T-helper 17 cell (primary cell): ENCODE measurements at regions not wholly inside any gene's neighbourhood (a gene's known extent, or its start where the extent isn't known, plus 50 kb on each side); places are given as distances from the start of the nearest gene placed in this dataset.
"Not testable (repeated sequence)": the region's sequence is repeated elsewhere in the genome, so short reads cannot be mapped to it uniquely, and the experiment has no call there.

Experiments
- ATAC-seq: fragments of 150-1000 bp; cut with Tn5 transposase; 2 replicates; pipeline ENCODE4 v1.10.0; 2021; ENCODE audit warnings: mild to moderate bottlenecking, moderate library complexity
- DNase-seq, 3 donors: peaks; one replicate each; pipeline versions ENCODE4 v3.0.0 to v3.0.0-alpha.2; 2020 to 2021
- H3K9me3 ChIP-seq: one replicate; pipeline ENCODE4 v1.7.0; 2013; ENCODE audit warnings: low read length, mild to moderate bottlenecking; ENCODE audit not compliant: control insufficient read depth, poor library complexity, severe bottlenecking
- H3K27ac Mint-ChIP-seq: one replicate; pipeline ENCODE4 v1.8.0; 2022; ENCODE audit warnings: mild to moderate bottlenecking, moderate library complexity, mixed read lengths
- H3K27me3 Mint-ChIP-seq: one replicate; pipeline ENCODE4 v1.8.0; 2022; ENCODE audit warnings: mixed read lengths
- H3K36me3 Mint-ChIP-seq: one replicate; pipeline ENCODE4 v1.8.0; 2022; ENCODE audit warnings: low read depth, mixed read lengths
- H3K4me1 Mint-ChIP-seq: one replicate; pipeline ENCODE4 v1.8.0; 2022; ENCODE audit warnings: mild to moderate bottlenecking, mixed read lengths
- H3K4me3 Mint-ChIP-seq: one replicate; pipeline ENCODE4 v1.8.0; 2022; ENCODE audit warnings: mild to moderate bottlenecking, moderate library complexity, mixed read lengths

DNA sequence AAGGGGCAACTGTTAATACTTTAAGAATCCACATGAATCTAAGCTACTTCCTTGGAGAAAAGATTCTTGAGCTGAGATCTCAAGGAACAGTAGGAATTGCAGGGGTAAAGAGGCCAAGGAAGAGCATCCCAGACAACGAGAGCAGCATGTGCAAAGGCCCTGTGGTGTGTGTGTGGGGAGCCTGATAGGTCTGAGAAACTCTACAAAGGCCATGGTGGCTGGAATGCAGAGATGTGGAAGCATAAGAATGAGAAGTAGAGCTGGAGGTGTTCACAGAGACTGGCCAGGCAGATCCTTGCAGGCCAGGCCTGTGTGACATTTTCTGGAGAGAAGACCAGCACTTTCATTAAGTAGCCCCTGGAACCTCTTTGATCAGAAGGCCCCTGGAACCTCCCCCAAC, 105.8 kb upstream of the GRK3 start:
- not testable (repeated sequence) for H3K4me3 Mint-ChIP-seq, H3K27ac Mint-ChIP-seq
- peaks cover 14% of the 10 kb centered on the region for H3K36me3 Mint-ChIP-seq

DNA sequence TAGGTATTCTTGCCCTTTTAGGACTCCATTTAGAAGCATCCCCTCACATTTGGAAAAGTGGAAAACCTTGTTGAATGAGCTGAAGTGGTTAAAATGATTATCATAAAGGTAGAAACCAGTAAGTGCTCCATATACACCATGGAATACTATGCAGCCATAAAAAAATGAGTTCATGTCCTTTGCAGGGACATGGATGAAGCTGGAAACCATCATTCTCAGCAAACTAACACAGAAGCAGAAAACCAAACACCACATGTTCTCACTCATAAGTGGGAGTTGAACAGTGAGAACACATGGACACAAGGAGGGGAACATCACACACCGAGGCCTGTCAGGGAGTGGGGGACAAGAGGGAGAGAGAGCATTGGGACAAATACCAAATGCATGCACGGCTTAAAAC, 103.8 kb upstream of the GRK3 start:
- H3K4me3 Mint-ChIP-seq, H3K4me1 Mint-ChIP-seq, H3K27ac Mint-ChIP-seq, H3K27me3 Mint-ChIP-seq, ATAC-seq, DNase-seq, H3K9me3 ChIP-seq: not testable (repeated sequence)
- H3K36me3 Mint-ChIP-seq: peaks cover 11% of the 10 kb centered on the region

More for the DNA sequence above, 105.8 kb upstream of the GRK3 start:
- not testable (repeated sequence) for H3K4me1 Mint-ChIP-seq, H3K9me3 ChIP-seq, ATAC-seq, DNase-seq, H3K27me3 Mint-ChIP-seq

DNA sequence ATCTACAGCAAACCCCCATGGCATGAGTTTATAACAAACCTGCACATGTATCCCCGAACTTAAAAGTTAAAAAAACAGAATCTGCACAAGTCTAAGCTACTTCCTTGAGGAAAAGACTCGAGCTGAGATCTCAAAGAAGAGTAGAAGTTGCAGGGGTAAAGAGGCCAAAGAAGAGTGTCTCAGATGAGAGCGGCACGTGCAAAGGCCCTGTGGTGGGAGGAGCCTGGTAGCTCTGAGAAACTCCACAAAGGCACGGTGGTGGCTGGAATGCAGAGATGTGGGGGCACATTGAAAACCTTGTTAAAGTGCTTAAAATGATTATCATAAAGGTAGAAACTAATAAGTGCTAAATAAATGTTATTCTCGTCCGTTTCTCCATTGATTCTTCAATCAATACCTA, 103.2 kb upstream of the GRK3 start:
- DNase-seq (no peak), ATAC-seq (no peak)
- Mint-ChIP-seq H3K27me3 (no peaks in the 10 kb centered on the region), H3K4me1 (peaks cover 9% of the 10 kb centered on the region), H3K27ac (no peak overlapping the region), H3K4me3 (no peak overlapping the region), H3K36me3 (peaks cover 11% of the 10 kb centered on the region)
- H3K9me3 ChIP-seq: no peaks in the 10 kb centered on the region

DNA sequence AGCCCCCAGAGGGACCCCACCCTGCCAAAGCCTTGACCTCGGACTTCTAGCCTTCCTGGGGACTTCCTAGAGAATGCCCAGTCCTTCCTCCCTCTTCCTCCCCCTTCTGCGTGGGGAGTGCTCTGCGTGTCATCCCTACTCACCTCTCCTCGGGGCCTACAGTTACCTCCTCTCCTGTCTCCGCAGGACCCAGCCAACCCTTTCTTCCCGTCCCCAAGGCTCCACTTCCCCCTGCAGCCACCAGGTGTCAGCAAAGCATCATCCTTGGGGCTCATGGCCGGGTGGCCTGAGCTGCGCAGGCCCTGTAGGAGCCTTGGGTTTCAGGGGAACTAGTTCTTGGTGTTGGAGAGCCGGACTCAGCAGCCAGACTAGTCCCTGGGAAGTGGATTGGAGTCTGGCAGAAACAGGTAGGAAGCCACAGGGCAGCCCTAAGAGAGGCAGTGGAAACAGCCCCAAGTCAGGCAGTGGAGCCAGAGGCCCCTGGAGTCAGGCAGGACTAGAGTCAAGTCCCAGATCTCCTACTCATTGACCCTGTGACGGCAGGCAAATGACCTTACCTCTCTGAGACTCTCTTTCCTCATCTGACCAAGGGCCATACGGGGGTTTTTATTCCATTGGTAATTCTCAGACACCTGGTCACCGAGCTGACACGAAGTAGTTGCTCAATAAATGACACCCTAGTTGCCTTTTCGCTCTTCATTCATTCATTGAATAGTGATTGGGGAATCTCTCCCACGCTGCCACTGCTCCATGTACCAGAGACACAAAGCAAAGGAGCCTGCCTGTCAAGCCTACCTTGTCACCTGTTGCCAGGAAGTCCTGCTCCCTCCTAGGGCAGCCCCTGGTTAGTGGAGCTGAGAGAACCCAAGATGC, 101.8 kb upstream of the GRK3 start:
- not testable (repeated sequence) for H3K9me3 ChIP-seq, H3K27me3 Mint-ChIP-seq, H3K4me1 Mint-ChIP-seq, H3K4me3 Mint-ChIP-seq, H3K27ac Mint-ChIP-seq
- peaks cover 11% of the 10 kb centered on the region for H3K36me3 Mint-ChIP-seq
- peak; percentile 40 to 69 (median 44) for DNase-seq
- peak; percentile 96 for ATAC-seq

DNA sequence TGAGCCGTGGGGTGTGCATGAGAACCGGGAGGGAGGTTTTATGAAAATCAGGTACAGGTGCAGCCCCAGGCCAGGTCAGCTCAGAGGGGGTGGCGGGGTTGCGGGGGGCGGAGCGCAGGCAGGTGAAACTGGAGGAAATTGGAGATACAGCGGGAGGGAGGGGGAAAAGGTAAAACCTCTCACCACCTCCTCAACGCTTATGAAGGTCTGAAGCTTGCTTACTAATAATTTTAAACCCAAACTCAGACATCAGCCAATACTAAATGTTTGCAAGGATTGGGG, 101.2 kb upstream of the GRK3 start:
- DNase-seq, H3K27me3 Mint-ChIP-seq, H3K4me3 Mint-ChIP-seq, ATAC-seq, H3K9me3 ChIP-seq, H3K27ac Mint-ChIP-seq, H3K4me1 Mint-ChIP-seq: not testable (repeated sequence)
- peaks cover 11% of the 10 kb centered on the region for H3K36me3 Mint-ChIP-seq

DNA sequence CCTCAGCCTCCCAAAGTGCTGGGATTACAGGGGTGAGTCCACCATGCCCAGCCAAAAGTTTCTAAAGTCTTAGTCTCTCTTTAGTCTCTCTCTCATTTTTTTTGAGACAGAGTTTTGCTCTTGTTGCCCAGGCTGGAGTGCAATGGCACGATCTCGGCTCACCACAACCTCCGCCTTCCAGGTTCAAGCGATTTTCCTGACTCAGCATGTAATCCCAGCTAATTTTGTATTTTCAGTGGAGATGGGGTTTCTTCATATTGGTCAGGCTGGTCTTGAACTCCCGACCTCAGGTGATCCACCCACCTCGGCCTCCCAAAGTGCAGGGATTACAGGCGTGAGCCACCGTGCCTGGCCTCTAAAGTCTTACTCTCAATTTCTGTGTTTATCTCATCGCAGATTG, 100.1 kb upstream of the GRK3 start:
- not testable (repeated sequence) for H3K27ac Mint-ChIP-seq, DNase-seq, H3K4me1 Mint-ChIP-seq, H3K36me3 Mint-ChIP-seq, H3K9me3 ChIP-seq, ATAC-seq, H3K4me3 Mint-ChIP-seq, H3K27me3 Mint-ChIP-seq

DNA sequence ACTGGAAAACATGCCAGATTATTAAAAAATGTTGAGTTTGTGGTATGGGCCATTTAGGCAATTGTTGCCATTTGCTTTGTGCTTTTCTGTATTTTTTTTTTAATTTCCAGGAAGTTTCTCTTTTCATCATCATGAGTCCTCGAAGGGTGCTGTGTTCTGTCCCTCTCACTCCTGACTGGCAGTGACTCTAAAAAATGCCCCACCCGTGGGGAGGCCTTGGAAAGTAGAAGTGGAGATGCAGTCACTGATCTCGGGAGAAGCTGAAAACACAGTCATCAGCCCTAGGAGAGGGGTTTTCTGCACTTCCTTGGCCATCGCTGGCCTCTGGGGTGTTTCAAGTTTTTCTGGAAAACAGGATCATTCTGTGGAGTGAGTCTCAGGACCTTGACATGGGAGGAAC, 98.5 kb upstream of the GRK3 start:
- H3K4me1 Mint-ChIP-seq: peaks cover 5% of the 10 kb centered on the region
- peaks cover 7% of the 10 kb centered on the region for H3K36me3 Mint-ChIP-seq
- no peak overlapping the region for H3K4me3 Mint-ChIP-seq
- H3K9me3 ChIP-seq: no peaks in the 10 kb centered on the region
- ATAC-seq (no peak), DNase-seq (no peak)
- no peak overlapping the region for H3K27ac Mint-ChIP-seq
- no peaks in the 10 kb centered on the region for H3K27me3 Mint-ChIP-seq

DNA sequence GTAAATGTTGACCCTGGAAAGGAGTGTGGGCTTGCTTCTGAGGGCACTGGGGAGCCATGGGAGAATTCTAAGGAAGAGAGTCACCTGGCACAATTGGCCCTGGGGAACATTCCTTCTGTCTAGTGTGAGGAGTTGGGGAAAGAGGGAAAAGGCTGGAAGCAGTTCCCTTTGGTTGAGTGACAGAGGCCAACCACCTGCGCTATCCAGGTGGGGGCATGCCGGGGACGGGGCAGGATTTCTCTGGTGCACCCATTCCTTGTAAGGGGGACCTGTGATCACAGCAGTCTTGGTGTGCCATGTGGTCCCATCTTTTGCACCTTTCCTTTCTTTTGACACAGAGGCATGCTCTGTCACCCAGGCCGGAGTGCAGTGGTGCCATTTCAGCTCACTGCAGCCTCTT, 92.1 kb upstream of the GRK3 start:
- Mint-ChIP-seq H3K27ac (no peak overlapping the region), H3K4me1 (peaks cover 4% of the 10 kb centered on the region), H3K27me3 (peaks cover 31% of the 10 kb centered on the region), H3K36me3 (peaks cover 4% of the 10 kb centered on the region), H3K4me3 (no peak overlapping the region)
- H3K9me3 ChIP-seq: no peaks in the 10 kb centered on the region
- no peak for ATAC-seq
- no peak for DNase-seq

DNA sequence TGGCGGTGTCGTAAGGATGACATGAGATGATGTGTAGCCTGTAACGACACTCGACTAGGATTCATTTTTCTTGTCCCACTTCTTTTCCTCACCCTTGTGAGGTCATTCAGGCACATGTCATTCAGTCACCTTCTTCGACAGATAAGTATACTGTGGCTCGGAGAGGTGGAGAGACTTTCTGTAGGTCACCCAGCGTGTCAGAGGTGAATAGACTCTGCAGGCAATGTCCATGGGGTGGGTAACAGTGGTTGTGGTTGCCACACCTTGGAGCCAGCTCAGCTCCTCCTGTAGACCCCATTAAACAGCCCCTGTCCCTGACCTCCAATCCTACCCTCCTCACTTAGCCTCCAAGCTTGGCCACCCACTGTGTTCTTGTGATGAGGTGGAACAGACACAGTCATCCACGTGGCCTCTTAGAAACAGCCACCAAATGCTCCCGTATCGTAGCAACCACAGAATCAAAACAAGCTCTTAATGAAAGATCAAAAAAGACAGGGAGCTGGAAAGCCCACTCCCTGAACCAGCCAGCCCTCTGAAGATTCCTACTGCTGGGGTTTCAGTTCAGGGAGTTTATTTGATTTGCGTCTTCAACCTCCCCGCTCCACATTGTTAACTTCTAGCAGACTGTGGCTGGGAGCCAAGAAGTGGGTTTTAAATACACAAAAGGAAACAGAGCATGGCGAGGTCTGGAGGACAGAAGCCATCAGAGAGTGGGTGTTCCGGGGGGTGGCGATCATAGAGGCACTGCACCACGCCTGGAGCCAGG, 89.0 kb upstream of the GRK3 start:
- H3K27me3 Mint-ChIP-seq: peaks cover 33% of the 10 kb centered on the region
- ATAC-seq: no peak
- peaks cover 2% of the 10 kb centered on the region for H3K36me3 Mint-ChIP-seq
- no peak overlapping the region for H3K27ac Mint-ChIP-seq
- H3K4me1 Mint-ChIP-seq: peaks cover 4% of the 10 kb centered on the region
- DNase-seq: no peak
- H3K4me3 Mint-ChIP-seq: no peak overlapping the region
- H3K9me3 ChIP-seq: no peaks in the 10 kb centered on the region

DNA sequence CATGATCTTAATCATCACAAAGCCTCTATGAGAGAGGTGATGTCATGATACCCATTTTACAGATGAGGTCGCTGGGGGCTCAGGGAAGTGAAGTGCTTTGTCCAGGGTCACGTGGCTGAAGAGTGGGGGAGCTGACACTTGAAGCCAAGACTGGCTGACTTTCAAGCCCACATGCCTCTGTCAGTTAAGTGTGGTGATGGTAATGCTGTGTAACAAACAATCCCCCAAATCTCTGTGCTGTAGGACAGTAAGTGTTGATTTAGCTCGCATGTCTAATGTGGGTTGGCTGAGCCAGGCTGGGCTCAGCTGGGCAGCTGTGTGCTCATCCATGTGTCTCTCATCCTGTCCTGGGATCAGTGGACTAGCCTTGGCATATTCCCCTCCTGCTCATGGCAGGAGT, 87.1 kb upstream of the GRK3 start:
- ATAC-seq: no peak
- H3K27ac Mint-ChIP-seq: no peak overlapping the region
- H3K4me1 Mint-ChIP-seq: peaks cover 5% of the 10 kb centered on the region
- peaks cover 1% of the 10 kb centered on the region for H3K36me3 Mint-ChIP-seq
- H3K27me3 Mint-ChIP-seq: peaks cover 29% of the 10 kb centered on the region
- H3K9me3 ChIP-seq: no peaks in the 10 kb centered on the region
- no peak for DNase-seq
- H3K4me3 Mint-ChIP-seq: no peak overlapping the region

DNA sequence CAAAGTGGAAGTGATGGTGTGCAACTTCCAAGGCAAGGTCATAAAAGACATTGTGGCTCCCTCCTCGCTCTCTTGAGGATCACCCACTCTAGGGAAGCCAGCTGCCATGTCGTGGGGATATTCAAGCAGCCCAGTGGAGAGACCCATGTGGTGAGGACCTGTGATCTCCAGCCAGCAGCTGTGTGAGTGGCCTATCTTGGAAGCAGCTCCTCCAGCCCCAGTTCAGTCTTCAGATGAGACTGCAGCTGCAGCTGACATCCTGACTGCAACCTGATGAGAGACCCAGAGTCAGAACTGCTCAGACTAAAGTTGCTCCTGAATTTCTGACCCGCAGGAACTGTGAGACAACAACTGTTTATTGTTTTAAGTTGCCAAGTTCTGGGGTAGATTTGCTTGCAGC, 86.4 kb upstream of the GRK3 start:
- no peak for ATAC-seq
- no peak overlapping the region for H3K27ac Mint-ChIP-seq
- no peak overlapping the region for H3K4me3 Mint-ChIP-seq
- peaks cover 6% of the 10 kb centered on the region for H3K4me1 Mint-ChIP-seq
- H3K27me3 Mint-ChIP-seq: peaks cover 31% of the 10 kb centered on the region
- DNase-seq: no peak
- peaks cover 2% of the 10 kb centered on the region for H3K36me3 Mint-ChIP-seq
- H3K9me3 ChIP-seq: no peaks in the 10 kb centered on the region

DNA sequence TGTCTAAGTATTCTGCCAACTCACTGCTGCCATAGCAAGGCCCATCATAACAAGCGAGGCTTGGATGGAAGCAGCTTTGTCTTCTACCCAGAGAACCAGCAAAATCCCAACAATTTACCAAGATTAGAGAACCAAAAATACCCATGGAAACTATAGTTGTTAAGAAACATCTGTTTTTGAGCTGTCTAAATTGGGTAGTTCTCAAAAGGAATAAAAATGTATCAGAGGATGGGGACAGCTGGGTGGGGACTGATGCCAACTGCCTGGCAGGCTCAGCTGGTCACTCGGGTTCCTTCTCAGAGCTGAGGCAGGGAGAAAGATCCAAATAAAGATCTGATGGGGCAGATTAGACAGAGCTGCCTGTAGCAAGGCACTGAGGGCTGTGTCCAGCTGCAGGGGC, 85.9 kb upstream of the GRK3 start:
- ATAC-seq: no peak
- Mint-ChIP-seq H3K4me1 (peaks cover 6% of the 10 kb centered on the region), H3K4me3 (no peak overlapping the region), H3K27ac (no peak overlapping the region), H3K36me3 (peaks cover 2% of the 10 kb centered on the region), H3K27me3 (peaks cover 31% of the 10 kb centered on the region)
- DNase-seq: no peak
- H3K9me3 ChIP-seq: no peaks in the 10 kb centered on the region

DNA sequence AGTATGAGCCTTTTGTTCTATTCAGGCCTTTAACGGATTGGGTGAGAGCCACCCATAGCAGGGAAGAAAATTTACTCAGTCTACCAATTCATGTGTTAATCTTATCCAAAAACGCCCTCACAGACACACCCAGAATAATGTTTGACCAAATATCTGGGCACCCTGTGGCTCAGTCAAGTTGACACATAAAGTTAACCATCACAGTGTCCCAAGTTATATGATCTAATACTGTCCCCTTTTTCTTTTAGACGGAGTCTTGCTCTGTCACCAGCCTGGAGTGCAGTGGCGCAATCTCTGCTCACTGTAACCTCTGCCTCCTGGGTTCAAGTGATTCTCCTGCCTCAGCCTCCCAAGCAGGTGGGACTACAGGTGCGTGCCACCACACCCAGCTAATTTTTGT, 83.6 kb upstream of the GRK3 start:
- H3K9me3 ChIP-seq, H3K4me1 Mint-ChIP-seq, H3K4me3 Mint-ChIP-seq, H3K27ac Mint-ChIP-seq, ATAC-seq, DNase-seq, H3K36me3 Mint-ChIP-seq: not testable (repeated sequence)
- H3K27me3 Mint-ChIP-seq: peaks cover 15% of the 10 kb centered on the region
